BLaER1 treated with 17β-estradiol and CSF1 and Interleukin-3, amounts not matched to agents 10 nM and 100 nM (cell line): ENCODE measurements at regions not wholly inside any gene's neighbourhood (a gene's known extent, or its start where the extent isn't known, plus 50 kb on each side); places are given as distances from the start of the nearest gene placed in this dataset.
"Not testable (repeated sequence)": the region's sequence is repeated elsewhere in the genome, so short reads cannot be mapped to it uniquely, and the experiment has no call there.

Experiments
- H3K27ac ChIP-seq, 11 experiments: shearing (Covaris generic); formaldehyde crosslinking; 2 replicates each; pipeline ENCODE4 v1.8.1; 2022
- H3K27me3 ChIP-seq, 11 experiments: shearing (Covaris generic); formaldehyde crosslinking; 2 replicates each; pipeline ENCODE4 v1.8.1; 2022
- H3K36me3 ChIP-seq, 11 experiments: shearing (Covaris generic); formaldehyde crosslinking; 2 replicates each; pipeline ENCODE4 v1.8.1; 2022
- H3K4me1 ChIP-seq, 10 experiments: shearing (Covaris generic); formaldehyde crosslinking; 2 replicates each; pipeline ENCODE4 v1.8.1; 2022
- H3K4me2 ChIP-seq, 11 experiments: shearing (Covaris generic); formaldehyde crosslinking; 2 replicates each; pipeline ENCODE4 v1.8.1; 2022
- H3K4me3 ChIP-seq, 10 experiments: shearing (Covaris generic); formaldehyde crosslinking; 2 replicates each; pipeline ENCODE4 v1.8.1; 2022
- H3K9ac ChIP-seq, 11 experiments: shearing (Covaris generic); formaldehyde crosslinking; 2 replicates each; pipeline ENCODE4 v1.8.1; 2022
- H3K9me3 ChIP-seq, 11 experiments: shearing (Covaris generic); formaldehyde crosslinking; replicated peaks in 1 of 11; 2 replicates each; pipeline ENCODE4 v1.8.1; 2022
- H4K20me1 ChIP-seq, 11 experiments: shearing (Covaris generic); formaldehyde crosslinking; 2 replicates each; pipeline ENCODE4 v1.8.1; 2022
- Cebpa-rat ChIP-seq, 11 experiments: shearing (Covaris generic); IDR thresholded peaks; 2 replicates each; pipeline ENCODE4 v1.8.1; 2022

GRCh38 chr2:37766106-37766505, 94.7 kb upstream of the CDC42EP3 start:
- H3K9me3 ChIP-seq, result peaks cover 12 to 60% (median 30%) of the 10 kb centered on the region in 11 experiments; a peak in 21 of 22 replicates
- no peak overlapping the region for H3K4me3 ChIP-seq
- H3K36me3 ChIP-seq, result 0 out of 22 replicates have a peak, but pooled peaks cover 0 to 4% (median 0%) of the 10 kb centered on the region in 11 experiments
- peak overlapping the region in 1 of 11 experiments; percentile 16; a peak in 3 of 22 replicates for H3K4me2 ChIP-seq
- no peaks in the 10 kb centered on the region for H3K27me3 ChIP-seq
- peak overlapping the region in 1 of 11 experiments; percentile 35; a peak in 1 of 22 replicates for H3K9ac ChIP-seq
- peaks cover 14 to 96% (median 55%) of the 10 kb centered on the region in 10 experiments for H3K4me1 ChIP-seq
- H3K27ac ChIP-seq, result peak overlapping the region in 8 of 11 experiments; percentile 4 to 97 (median 86); a peak in 11 of 22 replicates
- no peak for TF ChIP-seq Cebpa-rat (IDR thresholded peaks at IDR 0.05)
- no peaks in the 10 kb centered on the region for H4K20me1 ChIP-seq

GRCh38 chr2:37767046-37767445, 95.6 kb upstream of the CDC42EP3 start:
- no peak overlapping the region for H3K4me3 ChIP-seq
- no peak for TF ChIP-seq Cebpa-rat (IDR thresholded peaks at IDR 0.05)

DNA sequence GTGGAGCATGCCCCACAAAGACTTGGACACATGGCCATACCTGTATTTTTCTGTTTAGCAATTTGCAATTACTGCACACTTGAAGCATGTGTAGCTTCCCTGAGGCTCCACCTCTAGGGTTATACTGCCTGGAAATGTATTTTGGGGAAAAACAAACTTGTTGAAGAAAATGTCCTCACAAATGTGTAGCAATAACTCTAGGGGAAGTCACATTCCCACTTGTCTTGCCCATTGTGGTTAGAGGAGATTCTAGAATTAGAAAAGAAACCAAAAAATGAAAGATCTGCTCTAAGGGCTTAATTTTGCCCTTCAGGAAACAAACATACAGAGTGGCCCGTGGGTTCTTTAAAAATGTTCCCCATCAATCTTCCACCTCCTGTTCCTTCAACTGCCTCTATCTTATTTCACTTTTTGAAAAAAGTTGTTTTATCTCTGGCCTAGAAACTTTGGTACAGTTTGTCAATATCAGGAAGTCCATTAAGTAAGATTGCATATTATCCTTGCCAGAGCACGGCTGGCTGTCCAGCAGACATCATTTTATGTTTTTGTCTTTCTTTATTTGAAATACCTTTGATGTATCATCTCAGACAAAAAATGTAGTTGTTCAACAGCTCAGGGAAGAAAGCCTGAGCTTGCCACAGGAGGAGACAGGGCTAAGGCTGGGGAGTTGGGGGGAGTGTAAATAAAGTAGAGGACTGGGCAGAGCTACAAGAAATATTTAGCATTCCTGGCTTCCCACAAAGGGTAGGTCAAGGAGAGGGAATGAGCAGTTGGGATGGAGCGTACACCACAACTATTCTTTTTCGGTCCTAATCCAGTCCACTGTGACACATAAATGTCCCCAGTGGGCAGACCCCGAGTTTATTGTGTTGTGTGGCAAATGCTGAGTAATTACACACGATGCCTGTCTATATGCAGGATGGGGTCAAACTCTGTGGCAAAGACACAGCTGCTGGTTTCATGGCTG, 96.8 kb upstream of the CDC42EP3 start:
- 0 out of 22 replicates have a peak, but pooled peaks cover 0 to 4% (median 0%) of the 10 kb centered on the region in 11 experiments for H3K36me3 ChIP-seq
- no peaks in the 10 kb centered on the region for H3K27me3 ChIP-seq
- H3K4me1 ChIP-seq, result peaks cover 14 to 90% (median 47%) of the 10 kb centered on the region in 10 experiments
- H3K4me3 ChIP-seq, result no peak overlapping the region; a peak in 1 of 20 replicates
- no peaks in the 10 kb centered on the region for H4K20me1 ChIP-seq
- H3K4me2 ChIP-seq, result peak overlapping the region; percentile 42 to 88 (median 76)
- H3K9me3 ChIP-seq, result peaks cover 15 to 53% (median 36%) of the 10 kb centered on the region in 11 experiments; a peak in 21 of 22 replicates
- H3K9ac ChIP-seq, result peak overlapping the region in 9 of 11 experiments; percentile 10 to 78 (median 62); a peak in 15 of 22 replicates
- H3K27ac ChIP-seq, result peak overlapping the region; percentile 51 to 97 (median 80); a peak in 21 of 22 replicates
- TF ChIP-seq Cebpa-rat (IDR thresholded peaks at IDR 0.05), result peak in 3 of 11 experiments; percentile 11 to 75 (median 63); a peak in 4 of 22 replicates

More at GRCh38 chr2:37767046-37767445, 95.6 kb upstream of the CDC42EP3 start:
- peaks cover 15 to 63% (median 36%) of the 10 kb centered on the region in 11 experiments; a peak in 21 of 22 replicates for H3K9me3 ChIP-seq
- H3K4me2 ChIP-seq, result peak overlapping the region in 8 of 11 experiments; percentile 70 to 88 (median 78); a peak in 16 of 22 replicates
- H4K20me1 ChIP-seq, result no peaks in the 10 kb centered on the region
- H3K4me1 ChIP-seq, result peaks cover 14 to 96% (median 51%) of the 10 kb centered on the region in 10 experiments
- 0 out of 22 replicates have a peak, but pooled peaks cover 0 to 4% (median 0%) of the 10 kb centered on the region in 11 experiments for H3K36me3 ChIP-seq
- peak overlapping the region in 4 of 11 experiments; percentile 62 to 78 (median 72); a peak in 6 of 22 replicates for H3K9ac ChIP-seq
- peak overlapping the region in 10 of 11 experiments; percentile 68 to 97 (median 82); a peak in 17 of 22 replicates for H3K27ac ChIP-seq
- H3K27me3 ChIP-seq, result no peaks in the 10 kb centered on the region

GRCh38 chr2:37769551-37769950, 98.1 kb upstream of the CDC42EP3 start:
- Histone ChIP-seq H3K9ac (peak overlapping the region in 2 of 11 experiments; percentile 62 to 71; a peak in 4 of 22 replicates), H3K4me2 (peak overlapping the region in 6 of 11 experiments; percentile 76 to 88 (median 80); a peak in 12 of 22 replicates), H3K4me3 (no peak overlapping the region), H3K27ac (peak overlapping the region in 8 of 11 experiments; percentile 71 to 97 (median 86); a peak in 14 of 22 replicates), H3K4me1 (peaks cover 14 to 81% (median 44%) of the 10 kb centered on the region in 10 experiments), H3K9me3 (peaks cover 15 to 45% (median 36%) of the 10 kb centered on the region in 11 experiments; a peak in 21 of 22 replicates), H3K27me3 (no peaks in the 10 kb centered on the region), H3K36me3 (no peaks in the 10 kb centered on the region), H4K20me1 (no peaks in the 10 kb centered on the region)
- TF ChIP-seq Cebpa-rat (IDR thresholded peaks at IDR 0.05), result no peak

GRCh38 chr2:37770797-37771196, 99.4 kb upstream of the CDC42EP3 start:
- Histone ChIP-seq H3K4me2 (no peak overlapping the region; a peak in 1 of 22 replicates), H3K27me3 (no peaks in the 10 kb centered on the region), H3K4me1 (peaks cover 14 to 73% (median 39%) of the 10 kb centered on the region in 10 experiments), H3K36me3 (no peaks in the 10 kb centered on the region), H3K9me3 (peaks cover 15 to 48% (median 33%) of the 10 kb centered on the region in 11 experiments; a peak in 21 of 22 replicates), H3K27ac (peak overlapping the region in 4 of 11 experiments; percentile 11 to 97 (median 76); a peak in 4 of 22 replicates), H3K4me3 (no peak overlapping the region), H3K9ac (no peak overlapping the region), H4K20me1 (no peaks in the 10 kb centered on the region)
- TF ChIP-seq Cebpa-rat (IDR thresholded peaks at IDR 0.05), result no peak

DNA sequence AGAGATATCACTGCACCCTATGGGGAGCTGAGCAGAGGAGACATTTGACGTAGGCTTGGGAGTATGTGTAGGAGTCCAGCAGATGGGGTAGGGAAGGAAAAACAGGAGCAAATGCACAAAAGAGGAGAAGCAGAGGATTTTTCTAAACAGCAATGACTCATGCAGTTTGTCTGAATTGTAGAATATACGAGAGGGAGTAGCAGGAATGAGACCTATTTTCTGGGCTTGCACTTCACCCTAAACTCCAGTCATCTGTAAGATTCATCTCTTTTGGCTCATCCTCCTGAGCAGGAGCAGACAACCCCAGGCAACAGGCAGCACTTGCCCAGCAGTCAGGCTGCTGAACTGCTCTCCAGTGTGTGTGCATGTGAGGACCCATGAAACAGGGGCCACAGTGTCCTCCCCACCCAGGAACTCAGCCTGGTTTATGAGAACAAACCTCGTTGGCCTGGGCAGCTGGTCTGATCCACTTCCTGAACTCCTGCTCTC, 100.2 kb upstream of the CDC42EP3 start:
- TF ChIP-seq Cebpa-rat (IDR thresholded peaks at IDR 0.05), result no peak
- Histone ChIP-seq H3K36me3 (no peaks in the 10 kb centered on the region), H4K20me1 (no peaks in the 10 kb centered on the region), H3K4me1 (peaks cover 14 to 73% (median 39%) of the 10 kb centered on the region in 10 experiments), H3K4me3 (no peak overlapping the region), H3K9ac (peak overlapping the region in 1 of 11 experiments; percentile 34; a peak in 3 of 22 replicates), H3K27ac (peak overlapping the region in 8 of 11 experiments; percentile 10 to 97 (median 36); a peak in 11 of 22 replicates), H3K9me3 (peaks cover 9 to 47% (median 30%) of the 10 kb centered on the region in 11 experiments; a peak in 21 of 22 replicates), H3K4me2 (peak overlapping the region in 5 of 11 experiments; percentile 41 to 59 (median 57); a peak in 10 of 22 replicates), H3K27me3 (no peaks in the 10 kb centered on the region)

DNA sequence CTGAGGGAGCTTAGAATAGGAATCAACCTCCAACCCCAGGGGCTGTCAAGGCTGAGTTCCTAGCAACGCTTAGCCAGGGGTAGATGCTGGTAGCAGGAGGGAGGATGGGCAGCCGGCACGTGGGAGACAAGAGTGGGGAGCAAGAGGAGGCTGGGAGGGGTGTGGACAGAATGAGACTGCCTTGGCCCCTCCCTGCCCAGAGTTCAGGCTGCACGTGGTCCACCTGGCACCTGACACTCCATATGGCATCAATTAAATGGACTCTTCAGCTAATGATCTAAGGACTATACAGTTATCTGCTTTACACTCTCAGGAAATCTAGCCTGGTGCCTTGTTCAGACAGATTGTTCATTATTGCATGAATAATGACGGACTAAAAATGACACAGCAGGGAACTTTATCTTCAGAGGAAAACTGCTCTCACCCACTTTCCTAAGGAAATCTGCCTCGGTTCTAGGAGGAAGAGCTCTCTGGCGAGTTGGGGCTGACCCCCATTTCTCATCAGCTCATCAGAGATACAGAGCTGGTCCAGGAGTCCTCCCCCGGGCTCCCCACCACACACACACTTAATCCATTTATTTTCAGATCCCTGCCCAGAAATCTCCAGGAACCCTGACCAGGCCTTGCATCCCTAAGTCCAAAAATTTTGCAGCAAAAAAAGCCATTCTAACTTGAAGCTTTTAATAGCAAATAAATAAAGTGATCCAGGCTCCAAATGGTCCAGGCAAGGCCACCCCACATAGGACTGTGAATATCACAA, 102.1 kb upstream of the CDC42EP3 start:
- Histone ChIP-seq H4K20me1 (no peaks in the 10 kb centered on the region), H3K27ac (peak overlapping the region in 1 of 11 experiments; percentile 97; a peak in 1 of 22 replicates), H3K27me3 (no peaks in the 10 kb centered on the region), H3K36me3 (no peaks in the 10 kb centered on the region), H3K9me3 (peaks cover 9 to 39% (median 26%) of the 10 kb centered on the region in 11 experiments; a peak in 21 of 22 replicates), H3K4me3 (no peak overlapping the region), H3K4me2 (no peak overlapping the region), H3K9ac (no peak overlapping the region), H3K4me1 (peaks cover 2 to 58% (median 24%) of the 10 kb centered on the region in 10 experiments)
- no peak for TF ChIP-seq Cebpa-rat (IDR thresholded peaks at IDR 0.05)

DNA sequence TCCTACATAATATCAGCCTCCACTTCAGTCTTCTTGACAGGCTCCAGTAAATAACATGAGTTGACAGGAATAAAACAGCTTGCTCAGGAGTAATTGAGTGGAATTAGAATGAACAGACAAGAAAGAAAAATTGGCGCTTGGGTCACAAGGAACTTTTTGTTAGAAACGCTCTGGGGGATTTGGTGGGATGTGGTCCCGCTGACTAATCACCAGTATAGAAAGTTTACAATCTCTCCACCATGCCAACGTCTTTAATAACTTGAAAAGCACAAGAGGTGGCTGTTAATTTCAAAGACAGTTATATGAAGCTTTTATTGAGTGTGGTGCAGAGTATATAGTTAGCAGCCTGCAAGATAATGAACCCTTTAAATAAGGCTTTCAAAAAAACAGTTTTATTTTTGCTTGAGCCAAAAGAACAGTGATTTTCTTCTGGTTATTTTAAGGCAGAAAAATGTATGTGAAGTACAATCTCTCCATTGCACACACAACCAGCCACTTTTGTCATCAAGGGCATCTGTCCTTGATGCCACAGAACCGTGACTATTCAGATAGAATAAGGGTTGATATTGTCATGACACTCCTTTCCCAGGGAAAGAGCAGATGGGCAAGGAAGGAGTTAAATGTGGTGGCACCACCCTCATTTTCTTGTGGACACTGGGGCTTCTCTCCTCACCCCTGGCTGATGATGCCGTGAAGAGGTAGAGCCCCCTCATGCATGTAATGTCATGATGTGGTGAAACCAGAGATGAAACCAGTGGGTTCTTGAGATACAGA, 102.9 kb upstream of the CDC42EP3 start:
- H4K20me1 ChIP-seq, H3K9ac ChIP-seq, H3K4me3 ChIP-seq, H3K27me3 ChIP-seq, H3K36me3 ChIP-seq, H3K4me2 ChIP-seq: not testable (repeated sequence)
- peaks cover 9 to 36% (median 22%) of the 10 kb centered on the region in 11 experiments; a peak in 21 of 22 replicates for H3K9me3 ChIP-seq
- H3K4me1 ChIP-seq, result peaks cover 0 to 50% (median 17%) of the 10 kb centered on the region in 10 experiments; a peak in 13 of 20 replicates
- peak overlapping the region in 1 of 11 experiments; percentile 7; a peak in 1 of 22 replicates for H3K27ac ChIP-seq
